ENCODE measurements at regions not wholly inside any gene's neighbourhood (a gene's known extent, or its start where the extent isn't known, plus 50 kb on each side); places are given as distances from the start of the nearest gene placed in this dataset.

GRCh38 chr12:118645219-118645618 is 268.9 kb downstream of the SUDS3 start:
- Mint-ChIP-seq H3K9me3 (peaks cover 15% of the 10 kb centered on the region), H3K4me3 (no peak overlapping the region), H3K27me3 (peaks cover 0 to 6% of the 10 kb centered on the region in 2 donors), H3K27ac (no peak overlapping the region), H3K4me1 (ENCODE audit: low read depth in 2 of 2) (no peaks in the 10 kb centered on the region), H3K36me3 (no peaks in the 10 kb centered on the region)
- no peak for DNase-seq (ENCODE audit: low spot score)
- ATAC-seq: no peak

- Mint-ChIP-seq H3K27ac (no peak overlapping the region), H3K4me1 (ENCODE audit: low read depth in 2 of 2) (no peaks in the 10 kb centered on the region), H3K36me3 (no peaks in the 10 kb centered on the region), H3K9me3 (peaks cover 14% of the 10 kb centered on the region), H3K4me3 (no peak overlapping the region), H3K27me3 (no peaks in the 10 kb centered on the region)
- no peak for DNase-seq (ENCODE audit: low spot score)
- no peak for ATAC-seq
Measured at GRCh38 chr12:118649765-118650585, 273.6 kb downstream of the SUDS3 start.

- Mint-ChIP-seq H3K36me3 (no peaks in the 10 kb centered on the region), H3K4me1 (ENCODE audit: low read depth in 2 of 2) (no peaks in the 10 kb centered on the region), H3K27ac (no peak overlapping the region), H3K27me3 (no peaks in the 10 kb centered on the region), H3K9me3 (peaks cover 11% of the 10 kb centered on the region), H3K4me3 (no peak overlapping the region)
- no peak for ATAC-seq
- no peak for DNase-seq (ENCODE audit: low spot score)
Measured at GRCh38 chr12:118650586-118650960, 274.2 kb downstream of the SUDS3 start.

GRCh38 chr12:118651487-118651886 is 275.1 kb downstream of the SUDS3 start:
- DNase-seq (ENCODE audit: low spot score) (no peak), ATAC-seq (no peak)
- Mint-ChIP-seq H3K9me3 (peaks cover 7% of the 10 kb centered on the region), H3K36me3 (no peaks in the 10 kb centered on the region), H3K27ac (no peak overlapping the region), H3K27me3 (no peaks in the 10 kb centered on the region), H3K4me3 (no peak overlapping the region), H3K4me1 (ENCODE audit: low read depth in 2 of 2) (no peaks in the 10 kb centered on the region)

- ATAC-seq (no peak), DNase-seq (ENCODE audit: low spot score) (no peak)
- no peaks in the 10 kb centered on the region for H3K27me3 Mint-ChIP-seq
- H3K36me3 Mint-ChIP-seq: no peaks in the 10 kb centered on the region
- H3K4me3 Mint-ChIP-seq: no peak overlapping the region
- no peak overlapping the region for H3K27ac Mint-ChIP-seq
- H3K9me3 Mint-ChIP-seq: peaks cover 7% of the 10 kb centered on the region
- no peaks in the 10 kb centered on the region for H3K4me1 Mint-ChIP-seq (ENCODE audit: low read depth in 2 of 2)
Measured at GRCh38 chr12:118655588-118655987, 279.2 kb downstream of the SUDS3 start.

GRCh38 chr12:118680356-118680963 is 300.9 kb upstream of the SRRM4 start:
- no peak for DNase-seq (ENCODE audit: low spot score)
- Mint-ChIP-seq H3K4me1 (ENCODE audit: low read depth in 2 of 2) (no peaks in the 10 kb centered on the region), H3K27me3 (peaks cover 0 to 27% of the 10 kb centered on the region in 2 donors), H3K36me3 (no peaks in the 10 kb centered on the region), H3K4me3 (no peak overlapping the region), H3K9me3 (peaks cover 8% of the 10 kb centered on the region), H3K27ac (no peak overlapping the region)
- ATAC-seq: no peak

GRCh38 chr12:118682656-118683055 is 298.7 kb upstream of the SRRM4 start:
- H3K9me3 Mint-ChIP-seq: peaks cover 6% of the 10 kb centered on the region
- peaks cover 0 to 27% of the 10 kb centered on the region in 2 donors for H3K27me3 Mint-ChIP-seq
- H3K4me1 Mint-ChIP-seq (ENCODE audit: low read depth in 2 of 2): no peaks in the 10 kb centered on the region

GRCh38 chr12:118685983-118686607 is 295.2 kb upstream of the SRRM4 start:
- Mint-ChIP-seq H3K36me3 (no peaks in the 10 kb centered on the region), H3K9me3 (peaks cover 8% of the 10 kb centered on the region), H3K27ac (no peak overlapping the region), H3K27me3 (peaks cover 0 to 21% of the 10 kb centered on the region in 2 donors), H3K4me1 (ENCODE audit: low read depth in 2 of 2) (no peaks in the 10 kb centered on the region), H3K4me3 (no peak overlapping the region)
- DNase-seq (ENCODE audit: low spot score) (no peak), ATAC-seq (no peak)

More at GRCh38 chr12:118682656-118683055, 298.7 kb upstream of the SRRM4 start:
- H3K36me3 Mint-ChIP-seq: no peaks in the 10 kb centered on the region
- H3K4me3 Mint-ChIP-seq: no peak overlapping the region
- H3K27ac Mint-ChIP-seq: no peak overlapping the region
- DNase-seq (ENCODE audit: low spot score): no peak
- no peak for ATAC-seq

GRCh38 chr12:118689793-118690192 is 291.5 kb upstream of the SRRM4 start:
- ATAC-seq (no peak), DNase-seq (ENCODE audit: low spot score) (no peak)
- peaks cover 4% of the 10 kb centered on the region for H3K9me3 Mint-ChIP-seq
- no peak overlapping the region for H3K4me3 Mint-ChIP-seq
- H3K36me3 Mint-ChIP-seq: no peaks in the 10 kb centered on the region
- H3K27me3 Mint-ChIP-seq: peaks cover 0 to 3% of the 10 kb centered on the region in 2 donors
- no peaks in the 10 kb centered on the region for H3K4me1 Mint-ChIP-seq (ENCODE audit: low read depth in 2 of 2)
- H3K27ac Mint-ChIP-seq: no peak overlapping the region

- peaks cover 4% of the 10 kb centered on the region for H3K9me3 Mint-ChIP-seq
- no peaks in the 10 kb centered on the region for H3K36me3 Mint-ChIP-seq
Measured at GRCh38 chr12:118690506-118690905, 290.8 kb upstream of the SRRM4 start.

GRCh38 chr12:118694128-118694775 is 287.1 kb upstream of the SRRM4 start:
- no peaks in the 10 kb centered on the region for H3K4me1 Mint-ChIP-seq (ENCODE audit: low read depth in 2 of 2)
- no peak overlapping the region for H3K4me3 Mint-ChIP-seq
- H3K27me3 Mint-ChIP-seq: peaks cover 0 to 6% of the 10 kb centered on the region in 2 donors
- no peak overlapping the region for H3K27ac Mint-ChIP-seq
- no peaks in the 10 kb centered on the region for H3K36me3 Mint-ChIP-seq
- ATAC-seq (no peak), DNase-seq (ENCODE audit: low spot score) (no peak)
- H3K9me3 Mint-ChIP-seq: peaks cover 3% of the 10 kb centered on the region

More at GRCh38 chr12:118690506-118690905, 290.8 kb upstream of the SRRM4 start:
- H3K27ac Mint-ChIP-seq: no peak overlapping the region
- H3K4me1 Mint-ChIP-seq (ENCODE audit: low read depth in 2 of 2): no peaks in the 10 kb centered on the region
- H3K4me3 Mint-ChIP-seq: no peak overlapping the region
- no peaks in the 10 kb centered on the region for H3K27me3 Mint-ChIP-seq
- DNase-seq (ENCODE audit: low spot score) (no peak), ATAC-seq (no peak)

GRCh38 chr12:118704527-118705241 is 276.7 kb upstream of the SRRM4 start:
- H3K36me3 Mint-ChIP-seq: no peaks in the 10 kb centered on the region
- peaks cover 21% of the 10 kb centered on the region for H3K9me3 Mint-ChIP-seq
- H3K27me3 Mint-ChIP-seq: no peaks in the 10 kb centered on the region
- no peak overlapping the region for H3K27ac Mint-ChIP-seq
- DNase-seq (ENCODE audit: low spot score) (no peak), ATAC-seq (no peak)
- no peaks in the 10 kb centered on the region for H3K4me1 Mint-ChIP-seq (ENCODE audit: low read depth in 2 of 2)
- no peak overlapping the region for H3K4me3 Mint-ChIP-seq

GRCh38 chr12:118706437-118706836 is 274.9 kb upstream of the SRRM4 start:
- ATAC-seq: no peak
- no peak overlapping the region for H3K4me3 Mint-ChIP-seq

More at GRCh38 chr12:118706437-118706836, 274.9 kb upstream of the SRRM4 start:
- Mint-ChIP-seq H3K4me1 (ENCODE audit: low read depth in 2 of 2) (no peaks in the 10 kb centered on the region), H3K9me3 (peaks cover 25% of the 10 kb centered on the region), H3K36me3 (no peaks in the 10 kb centered on the region), H3K27ac (no peak overlapping the region), H3K27me3 (no peaks in the 10 kb centered on the region)
- no peak for DNase-seq (ENCODE audit: low spot score)

Measured in natural killer cell treated with Interleukin-12 subunit alpha and Interleukin-12 subunit beta and Interleukin-15 and Interleukin-18, amount 100 ng/mL, for 72 hours (primary cell).